Endothelial cell of umbilical vein (primary cell): ENCODE measurements at regions not wholly inside any gene's neighbourhood (a gene's known extent, or its start where the extent isn't known, plus 50 kb on each side); places are given as distances from the start of the nearest gene placed in this dataset.

ENCODE experiments used
- BruUV-seq: library from RNA; stranded (reverse); fragments of 400-500 nt; replicated peaks from 2 replicates; lab custom pipeline; 2021; lab: Mats Ljungman, UMichigan
- CTCF ChIA-PET: fragments of 300-600, 350-600 bp; sonication (Branson Sonifier 250); formaldehyde crosslinking; loops from one replicate; lab custom pipeline; 2021; ENCODE audit warnings: antibody characterized with exemption, inconsistent platforms; lab: Charles Lee
- POLR2A ChIA-PET: fragments of 300-600, 350-600 bp; sonication (Branson Sonifier 250); formaldehyde crosslinking; loops from one replicate; lab custom pipeline; 2021; ENCODE audit warnings: antibody characterized with exemption, inconsistent platforms; lab: Charles Lee
- DNase-seq: peaks from one replicate; pipeline ENCODE4 v3.0.0-alpha.2; 2011; ENCODE audit warnings: low read depth, low spot score
- FAIRE-seq: peaks from 2 replicates; lab custom pipeline; 2011; peaks lifted over from hg19 to GRCh38; lab: Jason Lieb, UNC
- H2AFZ ChIP-seq: 2 replicates; pipeline ENCODE4 v1.6.0; 2012; ENCODE audit warnings: low read depth, low read length, control low read depth, inconsistent platforms
- H3K27ac ChIP-seq: 2 replicates; pipeline ENCODE4 v1.5.1; 2011; ENCODE audit warnings: low read depth, mild to moderate bottlenecking, control low read depth, low read length, moderate library complexity; ENCODE audit not compliant: insufficient read depth
- H3K27me3 ChIP-seq, 2 experiments: 2 replicates each; pipeline versions ENCODE4 v1.6.0 to v1.6.1; 2011; ENCODE audit warnings: low read length in 2 of 2, mixed read lengths in 1 of 2; ENCODE audit not compliant: control insufficient read depth in 2 of 2, insufficient read depth in 2 of 2
- H3K36me3 ChIP-seq, 2 experiments: 2 replicates in 1 of 2; 3 replicates in 1 of 2; pipeline ENCODE4 v1.5.1; 2011; ENCODE audit warnings: low read length in 2 of 2, mild to moderate bottlenecking in 1 of 2, moderate library complexity in 1 of 2; ENCODE audit not compliant: control insufficient read depth in 2 of 2, insufficient read depth in 2 of 2; ENCODE audit errors: extremely low read depth in 1 of 2
- H3K4me1 ChIP-seq: 3 replicates; pipeline ENCODE4 v1.5.1; 2011; ENCODE audit warnings: mild to moderate bottlenecking, low read length; ENCODE audit not compliant: control insufficient read depth, insufficient read depth; ENCODE audit errors: extremely low read depth
- H3K4me2 ChIP-seq: 2 replicates; pipeline ENCODE4 v1.6.1; 2011; ENCODE audit warnings: low read length, control low read depth, mixed read lengths; ENCODE audit not compliant: insufficient read depth
- H3K4me3 ChIP-seq, 3 experiments: fragments of 200-600 bp in 1 of 3; sonication (generic), shearing (Covaris generic) in 1 of 3; replicated peaks in 1 of 3; 2 replicates each; pipeline ENCODE4 v1.5.1; 2011 to 2016; ENCODE audit warnings: control low read depth in 3 of 3, low read length in 3 of 3, mild to moderate bottlenecking in 2 of 3, inconsistent platforms in 1 of 3, low read depth in 1 of 3, moderate library complexity in 1 of 3; ENCODE audit not compliant: insufficient read depth in 1 of 3
- H3K79me2 ChIP-seq: 2 replicates; pipeline ENCODE4 v1.6.0; 2012; ENCODE audit warnings: low read length, inconsistent platforms; ENCODE audit not compliant: control insufficient read depth, insufficient read depth
- H3K9ac ChIP-seq: replicated peaks from 2 replicates; pipeline ENCODE3; 2011; ENCODE audit warnings: low read length, control low read depth; ENCODE audit not compliant: insufficient read depth; ENCODE audit errors: extremely low read depth
- H3K9me1 ChIP-seq: replicated peaks from 3 replicates; pipeline ENCODE4 v1.6.0; 2011; ENCODE audit warnings: mild to moderate bottlenecking, low read length; ENCODE audit not compliant: control insufficient read depth, insufficient read depth; ENCODE audit errors: extremely low read depth
- H3K9me3 ChIP-seq: replicated peaks from 2 replicates; pipeline ENCODE4 v1.5.1; 2012; ENCODE audit warnings: low read length, inconsistent platforms; ENCODE audit not compliant: control insufficient read depth, insufficient read depth
- H4K20me1 ChIP-seq: replicated peaks from 2 replicates; pipeline ENCODE3; 2011; ENCODE audit warnings: mild to moderate bottlenecking, low read length; ENCODE audit not compliant: control insufficient read depth, insufficient read depth; ENCODE audit errors: extremely low read depth
- EZH2 ChIP-seq: IDR thresholded peaks from 2 replicates; pipeline ENCODE4 v1.6.1; 2012; ENCODE audit warnings: borderline replicate concordance, low read depth, mild to moderate bottlenecking, moderate library complexity, low read length, inconsistent platforms; ENCODE audit not compliant: severe bottlenecking
- FOS ChIP-seq: IDR thresholded peaks from 2 replicates; pipeline ENCODE4 v1.6.1; 2011; ENCODE audit warnings: mild to moderate bottlenecking, low read length, moderate library complexity, borderline replicate concordance; ENCODE audit not compliant: insufficient read depth
- GATA2 ChIP-seq: IDR thresholded peaks from 2 replicates; pipeline ENCODE4 v1.7.0; 2011; ENCODE audit warnings: low read depth, mild to moderate bottlenecking, moderate library complexity, mixed read lengths, low read length; ENCODE audit not compliant: insufficient read length, insufficient read depth
- JUN ChIP-seq: IDR thresholded peaks from 2 replicates; pipeline ENCODE4 v1.6.1; 2011; ENCODE audit warnings: borderline replicate concordance, low read depth; ENCODE audit not compliant: insufficient read length, insufficient read depth
- MYC ChIP-seq: IDR thresholded peaks from one replicate; pipeline ENCODE4 v1.6.1; 2011; ENCODE audit warnings: mild to moderate bottlenecking, low read depth, low read length
- POLR2A ChIP-seq: IDR thresholded peaks from 2 replicates; pipeline ENCODE4 v1.6.1; 2012; ENCODE audit warnings: low read depth, mild to moderate bottlenecking, control low read depth, low read length
- POLR2AphosphoS5 ChIP-seq: IDR thresholded peaks from 2 replicates; pipeline ENCODE4 v1.6.1; 2012; ENCODE audit warnings: low read depth, mild to moderate bottlenecking, control low read depth, low read length, moderate library complexity; ENCODE audit not compliant: insufficient read depth
- dilution Hi-C: fragments of 300-500 bp; cut with MboI; formaldehyde crosslinking; loops from one replicate; pipeline ENCODE4 v1.15.0; 2019; ENCODE audit warnings: low sequenced_read_pairs; ENCODE audit not compliant: extremely low pct_ligation_motif_present
- intact Hi-C: fragments of 100-400 bp; cut with micrococcal nuclease; formaldehyde crosslinking; loops from one replicate; pipeline ENCODE4 v1.10.0; 2022
- TF ChIP-seq, protein P1 (sequence below), 2 donors: IDR thresholded peaks; 1 replicate in 1 of 2; 2 replicates in 1 of 2; pipeline ENCODE4 v1.5.1; 2011; ENCODE audit warnings: low read length in 2 of 2, mild to moderate bottlenecking in 2 of 2, moderate library complexity in 2 of 2, control low read depth in 1 of 2, inconsistent platforms in 1 of 2, low read depth in 1 of 2; ENCODE audit not compliant: insufficient read depth in 1 of 2; ENCODE audit errors: extremely low read depth in 1 of 2
- TF ChIP-seq, protein P2 (sequence below): IDR thresholded peaks from 2 replicates; pipeline ENCODE4 v1.6.1; 2011; ENCODE audit not compliant: insufficient read depth, insufficient read length

DNA sequence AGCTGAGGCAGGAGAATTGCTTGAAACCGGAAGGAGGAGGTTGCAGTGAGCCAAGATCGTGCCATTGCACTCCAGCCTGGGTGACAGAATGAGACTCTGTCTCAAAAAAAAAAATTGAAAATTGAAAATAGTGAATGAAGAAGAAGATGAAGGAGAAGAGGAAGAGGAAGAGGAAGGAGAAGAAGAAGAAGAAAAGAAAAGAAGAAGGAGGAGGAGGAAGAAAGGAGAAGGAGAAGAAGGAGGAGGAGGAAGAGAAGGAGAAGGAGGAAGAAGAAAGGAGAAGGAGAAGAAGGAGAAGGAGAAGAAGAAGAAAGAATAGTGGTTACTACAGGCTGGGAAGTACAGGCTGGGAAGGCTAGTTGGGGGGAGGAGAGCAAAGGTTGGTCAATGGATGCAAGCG, 124.3 kb upstream of the CPSF6 start:
- dilution Hi-C loops (no loop called here), intact Hi-C loops (no loop called here)
- H2AFZ ChIP-seq = no peak overlapping the region
- TF ChIP-seq MYC (no peak), POLR2AphosphoS5 (no peak), EZH2 (no peak), POLR2A (no peak), FOS (no peak), GATA2 (no peak), JUN (no peak)
- TF ChIP-seq, protein P1, sequence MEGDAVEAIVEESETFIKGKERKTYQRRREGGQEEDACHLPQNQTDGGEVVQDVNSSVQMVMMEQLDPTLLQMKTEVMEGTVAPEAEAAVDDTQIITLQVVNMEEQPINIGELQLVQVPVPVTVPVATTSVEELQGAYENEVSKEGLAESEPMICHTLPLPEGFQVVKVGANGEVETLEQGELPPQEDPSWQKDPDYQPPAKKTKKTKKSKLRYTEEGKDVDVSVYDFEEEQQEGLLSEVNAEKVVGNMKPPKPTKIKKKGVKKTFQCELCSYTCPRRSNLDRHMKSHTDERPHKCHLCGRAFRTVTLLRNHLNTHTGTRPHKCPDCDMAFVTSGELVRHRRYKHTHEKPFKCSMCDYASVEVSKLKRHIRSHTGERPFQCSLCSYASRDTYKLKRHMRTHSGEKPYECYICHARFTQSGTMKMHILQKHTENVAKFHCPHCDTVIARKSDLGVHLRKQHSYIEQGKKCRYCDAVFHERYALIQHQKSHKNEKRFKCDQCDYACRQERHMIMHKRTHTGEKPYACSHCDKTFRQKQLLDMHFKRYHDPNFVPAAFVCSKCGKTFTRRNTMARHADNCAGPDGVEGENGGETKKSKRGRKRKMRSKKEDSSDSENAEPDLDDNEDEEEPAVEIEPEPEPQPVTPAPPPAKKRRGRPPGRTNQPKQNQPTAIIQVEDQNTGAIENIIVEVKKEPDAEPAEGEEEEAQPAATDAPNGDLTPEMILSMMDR (IDR thresholded peaks at IDR 0.05; ENCODE audit: extremely low read depth in 1 of 2, insufficient read depth in 1 of 2, low read depth in 1 of 2, low read length in 2 of 2) = no peak
- TF ChIP-seq, protein P2, sequence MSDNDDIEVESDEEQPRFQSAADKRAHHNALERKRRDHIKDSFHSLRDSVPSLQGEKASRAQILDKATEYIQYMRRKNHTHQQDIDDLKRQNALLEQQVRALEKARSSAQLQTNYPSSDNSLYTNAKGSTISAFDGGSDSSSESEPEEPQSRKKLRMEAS = no peak
- H3K9me3 ChIP-seq = no peaks in the 10 kb centered on the region
- CTCF ChIA-PET = no interaction called here
- no peak overlapping the region for H3K9ac ChIP-seq
- H3K4me1 ChIP-seq = no peaks in the 10 kb centered on the region
- no peak for DNase-seq
- H3K27me3 ChIP-seq = peaks cover 0 to 5% of the 10 kb centered on the region in 2 experiments
- H4K20me1 ChIP-seq = no peaks in the 10 kb centered on the region
- no peak overlapping the region for H3K4me3 ChIP-seq
- no peak overlapping the region for H3K4me2 ChIP-seq
- H3K9me1 ChIP-seq = no peaks in the 10 kb centered on the region
- H3K79me2 ChIP-seq = no peaks in the 10 kb centered on the region
- POLR2A ChIA-PET = no interaction called here
- FAIRE-seq = no peak
- H3K36me3 ChIP-seq = no peaks in the 10 kb centered on the region
- no peak overlapping the region for H3K27ac ChIP-seq
- BruUV-seq = no TSS peak
